GM19455 (cell line): ENCODE measurements at regions not wholly inside any gene's neighbourhood (a gene's known extent, or its start where the extent isn't known, plus 50 kb on each side); places are given as distances from the start of the nearest gene placed in this dataset.

ENCODE experiments used
- ATAC-seq: cut with Tn5 transposase; IDR thresholded peaks from one replicate; pipeline ENCODE4 v1.9.1; 2021; ENCODE audit not compliant: unreplicated experiment

GRCh38 chr2:12199491-12200211 lies 453.2 kb downstream of the LPIN1 start:
- ATAC-seq, result no peak

GRCh38 chr2:12201369-12201768 lies 454.9 kb downstream of the LPIN1 start:
- ATAC-seq, result no peak

GRCh38 chr2:12202313-12203075 lies 456.1 kb downstream of the LPIN1 start:
- no peak for ATAC-seq

- no peak for ATAC-seq
Observed at GRCh38 chr2:12203528-12203927, 457.1 kb downstream of the LPIN1 start.

GRCh38 chr2:12205086-12205485 lies 458.7 kb downstream of the LPIN1 start:
- ATAC-seq, result no peak

- ATAC-seq, result no peak
Observed at GRCh38 chr2:12207491-12207890, 461.1 kb downstream of the LPIN1 start.

- no peak for ATAC-seq
Observed at GRCh38 chr2:12210016-12210933, 463.8 kb downstream of the LPIN1 start.

- ATAC-seq, result no peak
Observed at GRCh38 chr2:12211326-12212175, 465.1 kb downstream of the LPIN1 start.

- no peak for ATAC-seq
Observed at GRCh38 chr2:12212841-12213597, 466.6 kb downstream of the LPIN1 start.

GRCh38 chr2:12217175-12217574 lies 470.7 kb downstream of the LPIN1 start:
- ATAC-seq, result no peak

GRCh38 chr2:12219761-12220160 lies 473.3 kb downstream of the LPIN1 start:
- ATAC-seq, result no peak

GRCh38 chr2:12221584-12221983 lies 475.2 kb downstream of the LPIN1 start:
- no peak for ATAC-seq

- ATAC-seq, result no peak
Observed at GRCh38 chr2:12222554-12222953, 476.1 kb downstream of the LPIN1 start.

GRCh38 chr2:12223732-12224131 lies 477.3 kb downstream of the LPIN1 start:
- ATAC-seq, result no peak

- ATAC-seq, result no peak
Observed at GRCh38 chr2:12226653-12227052, 480.2 kb downstream of the LPIN1 start.

- no peak for ATAC-seq
Observed at GRCh38 chr2:12227941-12228608, 481.6 kb downstream of the LPIN1 start.

GRCh38 chr2:12231288-12231687 lies 484.9 kb downstream of the LPIN1 start:
- no peak for ATAC-seq

- no peak for ATAC-seq
Observed at GRCh38 chr2:12232876-12233275, 483.9 kb upstream of the TRIB2 start.

- ATAC-seq, result no peak
Observed at GRCh38 chr2:12236136-12236844, 480.4 kb upstream of the TRIB2 start.
